ENCODE measurements at regions not wholly inside any gene's neighbourhood (a gene's known extent, or its start where the extent isn't known, plus 50 kb on each side); places are given as distances from the start of the nearest gene placed in this dataset.

- DNase-seq (ENCODE audit: insufficient read length, low spot score) (no peak), FAIRE-seq (no peak)
Observed at GRCh38 chr1:82586473-82586872, 785.7 kb downstream of the ADGRL2 start.

- FAIRE-seq: no peak
- no peak for DNase-seq (ENCODE audit: insufficient read length, low spot score)
Observed at GRCh38 chr1:82582347-82582746, 781.6 kb downstream of the ADGRL2 start.

GRCh38 chr1:82578086-82578726, 777.5 kb downstream of the ADGRL2 start:
- DNase-seq (ENCODE audit: insufficient read length, low spot score) (no peak), FAIRE-seq (peak; percentile 64)

GRCh38 chr1:82567348-82567747, 766.6 kb downstream of the ADGRL2 start:
- DNase-seq (ENCODE audit: insufficient read length, low spot score): no peak
- no peak for FAIRE-seq

- FAIRE-seq: no peak
Observed at GRCh38 chr1:82565546-82565945, 764.8 kb downstream of the ADGRL2 start.

GRCh38 chr1:82565146-82565545, 764.4 kb downstream of the ADGRL2 start:
- FAIRE-seq: no peak

More at GRCh38 chr1:82565546-82565945, 764.8 kb downstream of the ADGRL2 start:
- DNase-seq (ENCODE audit: insufficient read length, low spot score): no peak

GRCh38 chr1:82564333-82564732, 763.6 kb downstream of the ADGRL2 start:
- DNase-seq (ENCODE audit: insufficient read length, low spot score) (no peak), FAIRE-seq (no peak)

More at GRCh38 chr1:82565146-82565545, 764.4 kb downstream of the ADGRL2 start:
- no peak for DNase-seq (ENCODE audit: insufficient read length, low spot score)

- no peak for DNase-seq (ENCODE audit: insufficient read length, low spot score)
- no peak for FAIRE-seq
Observed at GRCh38 chr1:82562448-82562847, 761.7 kb downstream of the ADGRL2 start.

GRCh38 chr1:82560566-82560965, 759.8 kb downstream of the ADGRL2 start:
- no peak for FAIRE-seq
- DNase-seq (ENCODE audit: insufficient read length, low spot score): no peak

- DNase-seq (ENCODE audit: insufficient read length, low spot score) (no peak), FAIRE-seq (no peak)
Observed at GRCh38 chr1:82555501-82555900, 754.8 kb downstream of the ADGRL2 start.

- DNase-seq (ENCODE audit: insufficient read length, low spot score) (no peak), FAIRE-seq (no peak)
Observed at GRCh38 chr1:82549841-82550240, 749.1 kb downstream of the ADGRL2 start.

- no peak for FAIRE-seq
- no peak for DNase-seq (ENCODE audit: insufficient read length, low spot score)
Observed at GRCh38 chr1:82542766-82543165, 742.0 kb downstream of the ADGRL2 start.

GRCh38 chr1:82542141-82542540, 741.4 kb downstream of the ADGRL2 start:
- no peak for FAIRE-seq
- no peak for DNase-seq (ENCODE audit: insufficient read length, low spot score)

GRCh38 chr1:82540006-82540405, 739.3 kb downstream of the ADGRL2 start:
- no peak for DNase-seq (ENCODE audit: insufficient read length, low spot score)
- no peak for FAIRE-seq

GRCh38 chr1:82538876-82539275, 738.1 kb downstream of the ADGRL2 start:
- FAIRE-seq (no peak), DNase-seq (ENCODE audit: insufficient read length, low spot score) (no peak)

- FAIRE-seq (no peak), DNase-seq (ENCODE audit: insufficient read length, low spot score) (no peak)
Observed at GRCh38 chr1:82534996-82535395, 734.3 kb downstream of the ADGRL2 start.

- FAIRE-seq: no peak
Observed at GRCh38 chr1:82525378-82525777, 724.6 kb downstream of the ADGRL2 start.

GRCh38 chr1:82520611-82521010, 719.9 kb downstream of the ADGRL2 start:
- no peak for DNase-seq (ENCODE audit: insufficient read length, low spot score)
- no peak for FAIRE-seq

More at GRCh38 chr1:82525378-82525777, 724.6 kb downstream of the ADGRL2 start:
- DNase-seq (ENCODE audit: insufficient read length, low spot score): no peak

- no peak for DNase-seq (ENCODE audit: insufficient read length, low spot score)
- FAIRE-seq: no peak
Observed at GRCh38 chr1:82517586-82517985, 716.9 kb downstream of the ADGRL2 start.

- no peak for FAIRE-seq
Observed at GRCh38 chr1:82515650-82516049, 714.9 kb downstream of the ADGRL2 start.

GRCh38 chr1:82511441-82511840, 710.7 kb downstream of the ADGRL2 start:
- DNase-seq (ENCODE audit: insufficient read length, low spot score) (no peak), FAIRE-seq (no peak)

More at GRCh38 chr1:82515650-82516049, 714.9 kb downstream of the ADGRL2 start:
- no peak for DNase-seq (ENCODE audit: insufficient read length, low spot score)

- DNase-seq (ENCODE audit: insufficient read length, low spot score) (no peak), FAIRE-seq (no peak)
Observed at GRCh38 chr1:82510431-82510830, 709.7 kb downstream of the ADGRL2 start.

- FAIRE-seq (no peak), DNase-seq (ENCODE audit: insufficient read length, low spot score) (no peak)
Observed at GRCh38 chr1:82507011-82507410, 706.3 kb downstream of the ADGRL2 start.

All from GM19239 (cell line).